CD14-positive monocyte (primary cell): ENCODE measurements at regions not wholly inside any gene's neighbourhood (a gene's known extent, or its start where the extent isn't known, plus 50 kb on each side); places are given as distances from the start of the nearest gene placed in this dataset.

ENCODE experiments used
- DNase-seq, 3 donors: peaks; one replicate each; pipeline ENCODE4 v3.0.0-alpha.2; 2011 to 2022
- H2AFZ ChIP-seq: 2 replicates; pipeline ENCODE4 v1.6.0; 2012; ENCODE audit warnings: mild to moderate bottlenecking, low read depth, low read length, inconsistent platforms; ENCODE audit not compliant: insufficient read depth, poor library complexity, severe bottlenecking
- H3K27ac ChIP-seq, 2 donors: 1 replicate in 1 of 2; 2 replicates in 1 of 2; pipeline ENCODE4 v1.5.1; 2012 to 2013; ENCODE audit warnings: low read length in 2 of 2, control low read depth in 1 of 2, inconsistent platforms in 1 of 2, low read depth in 1 of 2, mild to moderate bottlenecking in 1 of 2
- H3K27me3 ChIP-seq, 2 donors: one replicate each; pipeline versions ENCODE4 v1.6.0 to v1.6.1; 2011 to 2013; ENCODE audit warnings: low read length in 2 of 2; ENCODE audit not compliant: control insufficient read depth in 2 of 2, insufficient read depth in 2 of 2
- H3K36me3 ChIP-seq, 2 donors: replicated peaks in 1 of 2; 1 replicate in 1 of 2; 2 replicates in 1 of 2; pipeline versions ENCODE4 v1.5.1 to v1.6.1; 2012 to 2013; ENCODE audit warnings: low read length in 2 of 2, control low read depth in 1 of 2, inconsistent platforms in 1 of 2, mild to moderate bottlenecking in 1 of 2; ENCODE audit not compliant: insufficient read depth in 2 of 2, control insufficient read depth in 1 of 2
- H3K4me1 ChIP-seq, 2 donors: 1 replicate in 1 of 2; 2 replicates in 1 of 2; pipeline versions ENCODE4 v1.5.1 to v1.6.1; 2012 to 2013; ENCODE audit warnings: low read length in 2 of 2, control low read depth in 1 of 2, inconsistent platforms in 1 of 2, mild to moderate bottlenecking in 1 of 2, moderate library complexity in 1 of 2; ENCODE audit not compliant: insufficient read depth in 2 of 2, control insufficient read depth in 1 of 2
- H3K4me2 ChIP-seq: replicated peaks from 2 replicates; pipeline ENCODE3; 2012; ENCODE audit warnings: low read length, moderate library complexity, mild to moderate bottlenecking; ENCODE audit not compliant: poor library complexity, severe bottlenecking; ENCODE audit errors: extremely low read depth
- H3K4me3 ChIP-seq, 3 experiments: fragments of 200-600 bp in 1 of 3; sonication (generic) in 1 of 3; replicated peaks in 1 of 3; 1 replicate in 2 of 3; 2 replicates in 1 of 3; pipeline ENCODE4 v1.5.1; 2011 to 2013; ENCODE audit warnings: low read length in 3 of 3, mild to moderate bottlenecking in 3 of 3, control low read depth in 2 of 3, low read depth in 2 of 3, inconsistent platforms in 1 of 3, moderate library complexity in 1 of 3
- H3K79me2 ChIP-seq: 2 replicates; pipeline ENCODE4 v1.6.0; 2012; ENCODE audit warnings: mild to moderate bottlenecking, control low read depth, inconsistent platforms, low read length, moderate library complexity; ENCODE audit not compliant: insufficient read depth
- H3K9ac ChIP-seq: 2 replicates; pipeline ENCODE4 v1.6.0; 2017; ENCODE audit warnings: low read length, mild to moderate bottlenecking; ENCODE audit not compliant: insufficient read depth, poor library complexity, severe bottlenecking
- H3K9me3 ChIP-seq, 2 donors: replicated peaks in 1 of 2; 1 replicate in 1 of 2; 2 replicates in 1 of 2; pipeline versions ENCODE4 v1.5.1 to v1.6.1; 2012 to 2013; ENCODE audit warnings: low read length in 2 of 2, control low read depth in 1 of 2; ENCODE audit not compliant: control insufficient read depth in 1 of 2, insufficient read depth in 1 of 2
- H4K20me1 ChIP-seq: 2 replicates; pipeline ENCODE4 v1.6.0; 2012; ENCODE audit warnings: mild to moderate bottlenecking, low read length, control low read depth, moderate library complexity; ENCODE audit not compliant: insufficient read depth
- H3K27ac Mint-ChIP-seq, 7 donors: one replicate each; pipeline ENCODE4 v1.8.0; 2020; ENCODE audit warnings: mild to moderate bottlenecking in 7 of 7, mixed read lengths in 7 of 7, moderate library complexity in 6 of 7, inconsistent platforms in 2 of 7
- H3K27me3 Mint-ChIP-seq, 3 donors: one replicate each; pipeline ENCODE4 v1.8.0; 2021 to 2022; ENCODE audit warnings: low read depth in 3 of 3, mild to moderate bottlenecking in 3 of 3, mixed read lengths in 3 of 3, moderate library complexity in 3 of 3, inconsistent platforms in 1 of 3
- H3K36me3 Mint-ChIP-seq, 2 donors: one replicate each; pipeline ENCODE4 v1.8.0; 2020; ENCODE audit warnings: mixed read lengths in 2 of 2, inconsistent platforms in 1 of 2, mild to moderate bottlenecking in 1 of 2
- H3K4me1 Mint-ChIP-seq: one replicate; pipeline ENCODE4 v1.8.0; 2020; ENCODE audit warnings: mild to moderate bottlenecking, mixed read lengths
- H3K4me3 Mint-ChIP-seq, 2 donors: one replicate each; pipeline ENCODE4 v1.8.0; 2020; ENCODE audit warnings: mild to moderate bottlenecking in 2 of 2, mixed read lengths in 2 of 2, moderate library complexity in 1 of 2
- H3K9me3 Mint-ChIP-seq, 7 donors: one replicate each; pipeline ENCODE4 v1.8.0; 2020 to 2022; ENCODE audit warnings: mixed read lengths in 7 of 7, mild to moderate bottlenecking in 6 of 7, moderate library complexity in 6 of 7, inconsistent platforms in 2 of 7
- CTCF ChIP-seq: fragments of 200-600 bp; IDR thresholded peaks from one replicate; pipeline ENCODE4 v1.8.0; 2022; ENCODE audit warnings: antibody characterized with exemption, mild to moderate bottlenecking
- WGBS: methylation state at CpG from one replicate; pipeline ENCODE4 v1.1.5; 2013; ENCODE audit warnings: missing lambda C conversion rate; ENCODE audit not compliant: insufficient coverage; 5-methylcytosine and 5-hydroxymethylcytosine counted together
- intact Hi-C, 2 donors: fragments of 100-400 bp; cut with micrococcal nuclease; formaldehyde crosslinking; loops; one replicate each; pipeline versions ENCODE4 v1.15.0 to v1.15.1; 2023

GRCh38 chr2:241994556-241995213, 125.2 kb downstream of the RTP5 start:
- no peak for DNase-seq
- intact Hi-C loops = no loop called here
- Histone ChIP-seq H3K36me3 (no peaks in the 10 kb centered on the region), H3K4me3 (no peak overlapping the region), H3K9ac (no peak overlapping the region), H4K20me1 (no peaks in the 10 kb centered on the region), H3K27me3 (no peaks in the 10 kb centered on the region), H3K4me1 (no peaks in the 10 kb centered on the region), H2AFZ (no peak overlapping the region), H3K27ac (no peak overlapping the region), H3K4me2 (no peak overlapping the region), H3K9me3 (no peaks in the 10 kb centered on the region), H3K79me2 (no peaks in the 10 kb centered on the region)
- no peak for TF ChIP-seq CTCF
- 93% methylated on average over 8 of the region's 9 CpGs for WGBS
- Mint-ChIP-seq H3K4me3 (no peak overlapping the region), H3K27ac (peak overlapping the region in 1 of 7 donors; percentile 23), H3K27me3 (peaks cover 2 to 11% (median 3%) of the 10 kb centered on the region in 3 donors), H3K36me3 (no peaks in the 10 kb centered on the region), H3K9me3 (peaks cover 0 to 5% (median 0%) of the 10 kb centered on the region in 7 donors), H3K4me1 (no peaks in the 10 kb centered on the region)

GRCh38 chr2:241996100-241996499, 126.6 kb downstream of the RTP5 start:
- Histone ChIP-seq H3K36me3 (no peaks in the 10 kb centered on the region), H3K4me1 (no peaks in the 10 kb centered on the region), H3K27me3 (no peaks in the 10 kb centered on the region), H3K27ac (no peak overlapping the region), H3K4me3 (no peak overlapping the region), H2AFZ (no peak overlapping the region), H3K79me2 (no peaks in the 10 kb centered on the region), H3K4me2 (no peak overlapping the region), H3K9ac (no peak overlapping the region), H4K20me1 (no peaks in the 10 kb centered on the region), H3K9me3 (no peaks in the 10 kb centered on the region)
- Mint-ChIP-seq H3K4me3 (no peak overlapping the region), H3K4me1 (no peaks in the 10 kb centered on the region), H3K27ac (no peak overlapping the region), H3K27me3 (peaks cover 2 to 11% (median 3%) of the 10 kb centered on the region in 3 donors), H3K36me3 (no peaks in the 10 kb centered on the region), H3K9me3 (no peaks in the 10 kb centered on the region)
- DNase-seq = no peak
- no peak for TF ChIP-seq CTCF
- 97% methylated on average over 13 of the region's 13 CpGs for WGBS
- intact Hi-C loops = no loop called here
